Upper lobe of right lung (tissue), 1 donor: ENCODE measurements at regions not wholly inside any gene's neighbourhood (a gene's known extent, or its start where the extent isn't known, plus 50 kb on each side); places are given as distances from the start of the nearest gene placed in this dataset.

Experiments used
- ATAC-seq: fragments of 200-7000 bp; cut with Tn5 transposase; one replicate; pipeline ENCODE4 v1.9.1; 2020; ENCODE audit warnings: mild to moderate bottlenecking, moderate library complexity
- DNase-seq: peaks from one replicate; pipeline ENCODE4 v3.0.0-alpha.2; 2020
- H3K27ac ChIP-seq: fragments of 200-600 bp; one replicate; pipeline ENCODE4 v1.8.0; 2022
- H3K27me3 ChIP-seq: fragments of 200-600 bp; one replicate; pipeline ENCODE4 v1.8.0; 2022; ENCODE audit warnings: mild to moderate bottlenecking
- H3K36me3 ChIP-seq: fragments of 200-600 bp; one replicate; pipeline ENCODE4 v1.8.0; 2022
- H3K4me1 ChIP-seq: fragments of 200-600 bp; one replicate; pipeline ENCODE4 v1.8.0; 2022
- H3K4me3 ChIP-seq: fragments of 200-600 bp; one replicate; pipeline ENCODE4 v1.8.0; 2022; ENCODE audit warnings: mild to moderate bottlenecking
- H3K9me3 ChIP-seq: fragments of 200-600 bp; one replicate; pipeline ENCODE4 v1.8.0; 2022
- intact Hi-C: fragments of 100-400 bp; cut with DNase I; formaldehyde crosslinking; loops from one replicate; pipeline ENCODE4 v1.11.0; 2022
- TF ChIP-seq, protein P1 (sequence below): fragments of 200-600 bp; IDR thresholded peaks from one replicate; pipeline ENCODE4 v1.8.0; 2022; ENCODE audit warnings: antibody characterized with exemption
- donor health status: DM: no; HTN: yes; CAD: no; lungs with severe emphysema.

DNA sequence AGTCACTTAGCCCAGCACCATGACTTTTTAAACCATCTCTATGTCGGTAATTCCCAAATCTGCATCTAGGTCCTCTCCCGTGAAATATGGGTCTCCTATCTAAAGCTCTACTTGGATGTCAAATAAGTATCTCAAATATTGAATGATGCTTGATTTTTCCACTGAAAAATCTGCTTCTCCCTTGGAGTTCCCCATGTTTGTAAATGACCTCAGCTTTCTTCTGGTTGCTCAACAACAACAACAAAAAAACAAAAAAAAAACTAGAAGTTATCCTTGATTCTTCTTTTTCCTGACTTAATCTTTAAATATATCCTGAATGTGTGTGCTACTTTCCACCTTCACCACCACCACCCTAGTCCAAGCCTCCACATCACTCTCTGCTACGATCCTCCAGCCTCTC is 307.5 kb upstream of the UBE2E2 start:
- H3K27me3 ChIP-seq, result no peaks in the 10 kb centered on the region
- ATAC-seq (no peak), DNase-seq (no peak)
- TF ChIP-seq, protein P1, sequence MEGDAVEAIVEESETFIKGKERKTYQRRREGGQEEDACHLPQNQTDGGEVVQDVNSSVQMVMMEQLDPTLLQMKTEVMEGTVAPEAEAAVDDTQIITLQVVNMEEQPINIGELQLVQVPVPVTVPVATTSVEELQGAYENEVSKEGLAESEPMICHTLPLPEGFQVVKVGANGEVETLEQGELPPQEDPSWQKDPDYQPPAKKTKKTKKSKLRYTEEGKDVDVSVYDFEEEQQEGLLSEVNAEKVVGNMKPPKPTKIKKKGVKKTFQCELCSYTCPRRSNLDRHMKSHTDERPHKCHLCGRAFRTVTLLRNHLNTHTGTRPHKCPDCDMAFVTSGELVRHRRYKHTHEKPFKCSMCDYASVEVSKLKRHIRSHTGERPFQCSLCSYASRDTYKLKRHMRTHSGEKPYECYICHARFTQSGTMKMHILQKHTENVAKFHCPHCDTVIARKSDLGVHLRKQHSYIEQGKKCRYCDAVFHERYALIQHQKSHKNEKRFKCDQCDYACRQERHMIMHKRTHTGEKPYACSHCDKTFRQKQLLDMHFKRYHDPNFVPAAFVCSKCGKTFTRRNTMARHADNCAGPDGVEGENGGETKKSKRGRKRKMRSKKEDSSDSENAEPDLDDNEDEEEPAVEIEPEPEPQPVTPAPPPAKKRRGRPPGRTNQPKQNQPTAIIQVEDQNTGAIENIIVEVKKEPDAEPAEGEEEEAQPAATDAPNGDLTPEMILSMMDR, result no peak
- intact Hi-C loops, result no loop called here
- H3K9me3 ChIP-seq, result no peaks in the 10 kb centered on the region
- H3K27ac ChIP-seq, result no peak overlapping the region
- H3K36me3 ChIP-seq, result no peaks in the 10 kb centered on the region
- no peak overlapping the region for H3K4me3 ChIP-seq
- H3K4me1 ChIP-seq, result no peaks in the 10 kb centered on the region

DNA sequence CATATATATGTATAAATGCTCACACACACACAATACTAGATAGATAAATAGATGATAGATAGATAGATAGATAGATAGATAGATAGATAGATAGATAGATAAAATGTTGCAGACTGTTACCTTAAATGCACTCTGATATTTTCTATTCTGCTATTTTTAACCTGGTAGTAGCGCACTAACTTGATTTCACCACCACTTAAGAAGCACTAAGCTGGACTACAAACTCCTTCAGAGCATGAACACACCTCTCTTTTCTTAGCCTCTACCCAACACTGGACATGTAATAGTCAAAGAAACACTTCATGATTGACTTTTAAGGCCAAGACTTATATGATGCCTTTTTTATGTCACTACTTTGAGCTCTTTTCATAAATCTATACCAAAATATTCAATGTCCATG is 304.6 kb upstream of the UBE2E2 start:
- intact Hi-C loops, result no loop called here
- Histone ChIP-seq H3K9me3 (no peaks in the 10 kb centered on the region), H3K27me3 (no peaks in the 10 kb centered on the region), H3K36me3 (no peaks in the 10 kb centered on the region), H3K27ac (no peak overlapping the region), H3K4me1 (no peaks in the 10 kb centered on the region), H3K4me3 (no peak overlapping the region)
- DNase-seq, result no peak
- TF ChIP-seq, protein P1, result no peak
- no peak for ATAC-seq

GRCh38 chr3:22899441-22899840 is 303.7 kb upstream of the UBE2E2 start:
- Histone ChIP-seq H3K27ac (no peak overlapping the region), H3K27me3 (no peaks in the 10 kb centered on the region), H3K4me3 (no peak overlapping the region), H3K36me3 (no peaks in the 10 kb centered on the region), H3K4me1 (no peaks in the 10 kb centered on the region), H3K9me3 (no peaks in the 10 kb centered on the region)
- ATAC-seq, result no peak
- TF ChIP-seq, protein P1, result no peak
- no peak for DNase-seq
- intact Hi-C loops, result no loop called here

DNA sequence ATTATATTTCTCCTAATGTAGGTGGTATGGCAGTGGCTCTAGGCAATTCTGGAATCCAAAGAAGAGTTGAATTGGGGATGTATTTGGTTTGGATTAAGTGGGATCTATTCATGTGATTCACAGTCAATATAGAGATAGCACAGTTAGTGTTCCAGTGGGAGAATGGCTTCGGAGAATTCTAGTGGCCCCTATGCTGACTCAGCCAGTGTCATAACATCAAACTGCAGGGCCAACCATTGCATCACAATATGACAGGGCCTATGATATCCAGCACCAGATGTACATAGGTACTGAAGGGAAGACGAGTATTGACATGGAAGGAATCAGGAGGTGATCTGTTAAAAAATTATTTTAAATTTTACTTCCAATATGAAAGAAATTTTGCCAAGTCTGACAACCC is 302.8 kb upstream of the UBE2E2 start:
- ATAC-seq (no peak), DNase-seq (no peak)
- H3K36me3 ChIP-seq, result no peaks in the 10 kb centered on the region
- no peaks in the 10 kb centered on the region for H3K27me3 ChIP-seq
- intact Hi-C loops, result no loop called here
- TF ChIP-seq, protein P1, result no peak
- H3K4me1 ChIP-seq, result no peaks in the 10 kb centered on the region
- no peaks in the 10 kb centered on the region for H3K9me3 ChIP-seq
- no peak overlapping the region for H3K4me3 ChIP-seq
- H3K27ac ChIP-seq, result no peak overlapping the region

- intact Hi-C loops, result no loop called here
- TF ChIP-seq, protein P1, result no peak
- DNase-seq, result no peak
- H3K9me3 ChIP-seq, result no peaks in the 10 kb centered on the region
- H3K4me3 ChIP-seq, result no peak overlapping the region
- no peaks in the 10 kb centered on the region for H3K36me3 ChIP-seq
- no peaks in the 10 kb centered on the region for H3K27me3 ChIP-seq
- ATAC-seq, result no peak
- H3K27ac ChIP-seq, result no peak overlapping the region
- no peaks in the 10 kb centered on the region for H3K4me1 ChIP-seq
These were observed 301.4 kb upstream of the UBE2E2 start for GRCh38 chr3:22901684-22902083.

DNA sequence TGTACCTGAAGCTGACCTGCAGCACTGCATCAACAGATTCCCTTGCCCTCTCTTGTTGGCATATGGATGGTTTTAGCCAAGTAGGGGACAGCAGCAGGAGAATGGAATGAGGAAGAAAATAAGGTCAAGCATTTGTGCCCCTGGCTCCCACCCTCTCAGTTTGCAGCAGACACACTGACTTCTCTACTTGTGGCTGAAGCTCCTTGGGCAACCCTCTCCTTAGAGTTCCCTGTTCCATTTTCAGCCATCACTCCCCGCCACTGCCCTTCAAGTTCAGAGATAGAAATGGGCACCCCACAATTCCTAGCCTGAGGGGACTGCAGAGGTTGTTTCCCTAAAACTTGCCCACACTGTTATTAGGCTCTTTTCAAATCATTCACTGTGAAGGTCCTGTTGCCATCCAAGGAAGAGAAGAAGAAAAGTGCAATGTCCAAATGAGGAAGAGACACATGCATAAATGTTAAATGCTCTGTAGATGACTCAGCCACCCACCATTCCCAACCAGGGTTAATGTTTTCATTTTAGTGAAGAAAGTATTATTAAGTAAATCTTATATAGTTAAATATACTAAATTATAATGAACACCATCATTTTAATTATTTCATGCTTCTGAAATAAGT is 295.9 kb upstream of the UBE2E2 start:
- ATAC-seq (peak; percentile 74), DNase-seq (no peak)
- TF ChIP-seq, protein P1, result no peak
- Histone ChIP-seq H3K36me3 (no peaks in the 10 kb centered on the region), H3K9me3 (no peaks in the 10 kb centered on the region), H3K4me3 (no peak overlapping the region), H3K4me1 (no peaks in the 10 kb centered on the region), H3K27ac (no peak overlapping the region), H3K27me3 (no peaks in the 10 kb centered on the region)
- intact Hi-C loops, result no loop called here
